ENCODE measurements at regions not wholly inside any gene's neighbourhood (a gene's known extent, or its start where the extent isn't known, plus 50 kb on each side); places are given as distances from the start of the nearest gene placed in this dataset.

DNA sequence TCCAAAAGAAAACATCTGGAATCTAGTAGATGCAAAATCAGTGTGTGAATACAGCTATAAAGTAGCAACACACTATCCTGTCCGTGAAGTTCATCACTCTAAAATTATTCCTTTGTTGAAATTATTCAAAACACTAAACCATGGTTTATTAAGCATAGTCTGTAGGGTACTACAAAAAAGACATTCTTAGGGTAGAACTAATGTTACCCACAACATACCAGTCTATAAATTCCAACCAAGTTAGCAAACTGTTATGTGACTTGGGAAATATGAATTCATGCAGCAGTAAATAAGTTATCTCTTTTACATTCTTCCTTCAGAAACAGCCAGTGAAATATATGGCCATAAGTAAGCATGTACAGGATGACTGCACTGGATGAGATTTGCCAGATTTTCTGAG, 580.3 kb upstream of the ADGRB3 start (continued):
- TF ChIP-seq, protein P1, sequence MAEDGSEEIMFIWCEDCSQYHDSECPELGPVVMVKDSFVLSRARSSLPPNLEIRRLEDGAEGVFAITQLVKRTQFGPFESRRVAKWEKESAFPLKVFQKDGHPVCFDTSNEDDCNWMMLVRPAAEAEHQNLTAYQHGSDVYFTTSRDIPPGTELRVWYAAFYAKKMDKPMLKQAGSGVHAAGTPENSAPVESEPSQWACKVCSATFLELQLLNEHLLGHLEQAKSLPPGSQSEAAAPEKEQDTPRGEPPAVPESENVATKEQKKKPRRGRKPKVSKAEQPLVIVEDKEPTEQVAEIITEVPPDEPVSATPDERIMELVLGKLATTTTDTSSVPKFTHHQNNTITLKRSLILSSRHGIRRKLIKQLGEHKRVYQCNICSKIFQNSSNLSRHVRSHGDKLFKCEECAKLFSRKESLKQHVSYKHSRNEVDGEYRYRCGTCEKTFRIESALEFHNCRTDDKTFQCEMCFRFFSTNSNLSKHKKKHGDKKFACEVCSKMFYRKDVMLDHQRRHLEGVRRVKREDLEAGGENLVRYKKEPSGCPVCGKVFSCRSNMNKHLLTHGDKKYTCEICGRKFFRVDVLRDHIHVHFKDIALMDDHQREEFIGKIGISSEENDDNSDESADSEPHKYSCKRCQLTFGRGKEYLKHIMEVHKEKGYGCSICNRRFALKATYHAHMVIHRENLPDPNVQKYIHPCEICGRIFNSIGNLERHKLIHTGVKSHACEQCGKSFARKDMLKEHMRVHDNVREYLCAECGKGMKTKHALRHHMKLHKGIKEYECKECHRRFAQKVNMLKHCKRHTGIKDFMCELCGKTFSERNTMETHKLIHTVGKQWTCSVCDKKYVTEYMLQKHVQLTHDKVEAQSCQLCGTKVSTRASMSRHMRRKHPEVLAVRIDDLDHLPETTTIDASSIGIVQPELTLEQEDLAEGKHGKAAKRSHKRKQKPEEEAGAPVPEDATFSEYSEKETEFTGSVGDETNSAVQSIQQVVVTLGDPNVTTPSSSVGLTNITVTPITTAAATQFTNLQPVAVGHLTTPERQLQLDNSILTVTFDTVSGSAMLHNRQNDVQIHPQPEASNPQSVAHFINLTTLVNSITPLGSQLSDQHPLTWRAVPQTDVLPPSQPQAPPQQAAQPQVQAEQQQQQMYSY (CRISPR knock-in tag; IDR thresholded peaks at IDR 0.05) = no peak
- TF ChIP-seq SMARCA5 (IDR thresholded peaks at IDR 0.05) (no peak), STAT3 (IDR thresholded peaks at IDR 0.05; ENCODE audit: low read depth, low read length) (no peak)

DNA sequence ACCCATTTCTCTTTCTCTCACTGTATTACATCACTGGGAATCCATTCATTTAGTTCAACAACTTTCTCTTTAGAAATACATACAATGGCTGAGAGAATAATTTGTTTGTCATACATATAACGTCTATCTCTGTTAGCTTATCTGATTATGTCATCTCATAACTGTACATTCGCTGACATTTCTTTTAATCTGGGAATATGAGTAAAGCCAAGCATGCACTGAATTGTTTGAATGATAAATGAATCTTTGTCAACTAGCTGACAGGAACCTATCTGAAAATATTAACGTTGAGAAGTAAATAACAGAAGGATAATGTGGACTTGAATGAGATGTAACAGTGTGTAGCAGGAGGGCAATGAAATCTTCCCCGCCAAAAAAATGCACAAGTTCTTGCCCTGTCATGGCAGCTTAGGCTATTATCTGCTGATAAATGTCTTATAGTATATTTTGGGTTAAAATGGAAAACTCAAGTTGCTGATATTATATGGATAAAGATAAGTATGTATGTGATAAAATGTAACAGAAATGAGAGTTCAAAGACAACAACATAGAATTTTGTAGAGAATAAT, 581.2 kb upstream of the ADGRB3 start:
- ChIA-PET CTCF (interaction anchor here (1.4 kb wide), 1 partner anchor 121 kb away, joined by 4 read pairs; no protein-coding TSS in a partner anchor), RAD21 (ENCODE audit: unreplicated experiment) (interaction anchor here (1.0 to 1.5 kb wide), 3 partner anchors 9 to 33 kb away, joined by 3 to 4 read pairs (median 4); no protein-coding TSS in a partner anchor), POLR2A (no interaction called here), SMC1A (ENCODE audit: uncharacterized antibody, unreplicated experiment) (interaction anchor here (1.0 to 2.4 kb wide), 6 partner anchors 10 to 113 kb away, joined by 3 to 9 read pairs (median 3); no protein-coding TSS in a partner anchor)
- no TSS peak for BruUV-seq (replicated peaks)
- WGBS (ENCODE audit: insufficient coverage, insufficient replicate concordance, low lambda C conversion rate, missing lambda C conversion rate) = 47% methylated on average over 4 of the region's 4 CpGs
- Histone ChIP-seq H3K4me1 (ENCODE audit: control insufficient read depth, insufficient read depth, low read length) (no peaks in the 10 kb centered on the region), H2AFZ (ENCODE audit: control insufficient read depth, low read depth, low read length) (no peak overlapping the region), H3K36me3 (ENCODE audit: control insufficient read depth in 2 of 2, insufficient read depth in 2 of 2, low read length in 1 of 2) (no peaks in the 10 kb centered on the region), H4K20me1 (ENCODE audit: control insufficient read depth, insufficient read depth) (no peaks in the 10 kb centered on the region), H3K79me2 (ENCODE audit: control insufficient read depth, insufficient read depth, low read length) (no peaks in the 10 kb centered on the region), H3K4me3 (no peak overlapping the region), H3K4me2 (ENCODE audit: control insufficient read depth, insufficient read depth) (no peak overlapping the region), H3K27me3 (replicated peaks in 1 of 2; ENCODE audit: control insufficient read depth in 2 of 2, insufficient read depth in 2 of 2, low read length in 1 of 2) (no peaks in the 10 kb centered on the region), H3K9me3 (replicated peaks; ENCODE audit: control insufficient read depth, insufficient read depth, low read length) (no peaks in the 10 kb centered on the region), H3K27ac (ENCODE audit: control insufficient read depth, insufficient read depth) (no peak overlapping the region), H3K9ac (ENCODE audit: control insufficient read depth, insufficient read depth, low read length) (no peak overlapping the region)
- ATAC-seq (no peak), DNase-seq (ENCODE audit: low read depth, low spot score) (no peak), FAIRE-seq (no peak)
- intact Hi-C loops (cut with micrococcal nuclease; ENCODE audit: unreplicated experiment) = no loop called here
- in situ Hi-C loops (cut with MboI) = no loop called here
- TF ChIP-seq, protein P2, sequence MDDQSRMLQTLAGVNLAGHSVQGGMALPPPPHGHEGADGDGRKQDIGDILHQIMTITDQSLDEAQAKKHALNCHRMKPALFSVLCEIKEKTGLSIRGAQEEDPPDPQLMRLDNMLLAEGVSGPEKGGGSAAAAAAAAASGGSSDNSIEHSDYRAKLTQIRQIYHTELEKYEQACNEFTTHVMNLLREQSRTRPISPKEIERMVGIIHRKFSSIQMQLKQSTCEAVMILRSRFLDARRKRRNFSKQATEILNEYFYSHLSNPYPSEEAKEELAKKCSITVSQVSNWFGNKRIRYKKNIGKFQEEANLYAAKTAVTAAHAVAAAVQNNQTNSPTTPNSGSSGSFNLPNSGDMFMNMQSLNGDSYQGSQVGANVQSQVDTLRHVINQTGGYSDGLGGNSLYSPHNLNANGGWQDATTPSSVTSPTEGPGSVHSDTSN (IDR thresholded peaks at IDR 0.05; ENCODE audit: insufficient replicate concordance, low read depth, low read length) = no peak
- TF ChIP-seq EP300 (IDR thresholded peaks at IDR 0.05; ENCODE audit: borderline replicate concordance in 1 of 2, control insufficient read depth in 1 of 2, low read depth in 2 of 2, low read length in 2 of 2) (no peak), ZSCAN29 (IDR thresholded peaks at IDR 0.05) (no peak), ZZZ3 (IDR thresholded peaks at IDR 0.05; ENCODE audit: control insufficient read depth, insufficient read length, low read depth) (no peak), IRF4 (IDR thresholded peaks at IDR 0.05; ENCODE audit: low read depth, low read length) (no peak), ZNF274 (IDR thresholded peaks at IDR 0.05; ENCODE audit: insufficient read depth, insufficient read length) (no peak), RBBP5 (conservative IDR thresholded peaks at IDR 0.05) (no peak), CBX3 (IDR thresholded peaks at IDR 0.05; ENCODE audit: borderline replicate concordance, low read depth) (no peak), SMAD1 (IDR thresholded peaks at IDR 0.05; ENCODE audit: low read depth, partially characterized antibody) (no peak), CHD2 (IDR thresholded peaks at IDR 0.05; ENCODE audit: borderline replicate concordance, low read depth, low read length) (no peak)
- TF ChIP-seq, protein P3, sequence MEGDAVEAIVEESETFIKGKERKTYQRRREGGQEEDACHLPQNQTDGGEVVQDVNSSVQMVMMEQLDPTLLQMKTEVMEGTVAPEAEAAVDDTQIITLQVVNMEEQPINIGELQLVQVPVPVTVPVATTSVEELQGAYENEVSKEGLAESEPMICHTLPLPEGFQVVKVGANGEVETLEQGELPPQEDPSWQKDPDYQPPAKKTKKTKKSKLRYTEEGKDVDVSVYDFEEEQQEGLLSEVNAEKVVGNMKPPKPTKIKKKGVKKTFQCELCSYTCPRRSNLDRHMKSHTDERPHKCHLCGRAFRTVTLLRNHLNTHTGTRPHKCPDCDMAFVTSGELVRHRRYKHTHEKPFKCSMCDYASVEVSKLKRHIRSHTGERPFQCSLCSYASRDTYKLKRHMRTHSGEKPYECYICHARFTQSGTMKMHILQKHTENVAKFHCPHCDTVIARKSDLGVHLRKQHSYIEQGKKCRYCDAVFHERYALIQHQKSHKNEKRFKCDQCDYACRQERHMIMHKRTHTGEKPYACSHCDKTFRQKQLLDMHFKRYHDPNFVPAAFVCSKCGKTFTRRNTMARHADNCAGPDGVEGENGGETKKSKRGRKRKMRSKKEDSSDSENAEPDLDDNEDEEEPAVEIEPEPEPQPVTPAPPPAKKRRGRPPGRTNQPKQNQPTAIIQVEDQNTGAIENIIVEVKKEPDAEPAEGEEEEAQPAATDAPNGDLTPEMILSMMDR (IDR thresholded peaks at IDR 0.05 in 2 of 3, conservative IDR thresholded peaks at IDR 0.05 in 1 of 3; ENCODE audit: control insufficient read depth in 2 of 3, extremely low read depth in 1 of 3, insufficient read depth in 1 of 3, low read depth in 3 of 3, low read length in 3 of 3) = no peak
- TF ChIP-seq, protein P4, sequence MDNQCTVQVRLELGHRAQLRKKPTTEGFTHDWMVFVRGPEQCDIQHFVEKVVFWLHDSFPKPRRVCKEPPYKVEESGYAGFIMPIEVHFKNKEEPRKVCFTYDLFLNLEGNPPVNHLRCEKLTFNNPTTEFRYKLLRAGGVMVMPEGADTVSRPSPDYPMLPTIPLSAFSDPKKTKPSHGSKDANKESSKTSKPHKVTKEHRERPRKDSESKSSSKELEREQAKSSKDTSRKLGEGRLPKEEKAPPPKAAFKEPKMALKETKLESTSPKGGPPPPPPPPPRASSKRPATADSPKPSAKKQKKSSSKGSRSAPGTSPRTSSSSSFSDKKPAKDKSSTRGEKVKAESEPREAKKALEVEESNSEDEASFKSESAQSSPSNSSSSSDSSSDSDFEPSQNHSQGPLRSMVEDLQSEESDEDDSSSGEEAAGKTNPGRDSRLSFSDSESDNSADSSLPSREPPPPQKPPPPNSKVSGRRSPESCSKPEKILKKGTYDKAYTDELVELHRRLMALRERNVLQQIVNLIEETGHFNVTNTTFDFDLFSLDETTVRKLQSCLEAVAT (IDR thresholded peaks at IDR 0.05) = no peak
